ENCODE measurements at regions not wholly inside any gene's neighbourhood (a gene's known extent, or its start where the extent isn't known, plus 50 kb on each side); places are given as distances from the start of the nearest gene placed in this dataset.

DNA sequence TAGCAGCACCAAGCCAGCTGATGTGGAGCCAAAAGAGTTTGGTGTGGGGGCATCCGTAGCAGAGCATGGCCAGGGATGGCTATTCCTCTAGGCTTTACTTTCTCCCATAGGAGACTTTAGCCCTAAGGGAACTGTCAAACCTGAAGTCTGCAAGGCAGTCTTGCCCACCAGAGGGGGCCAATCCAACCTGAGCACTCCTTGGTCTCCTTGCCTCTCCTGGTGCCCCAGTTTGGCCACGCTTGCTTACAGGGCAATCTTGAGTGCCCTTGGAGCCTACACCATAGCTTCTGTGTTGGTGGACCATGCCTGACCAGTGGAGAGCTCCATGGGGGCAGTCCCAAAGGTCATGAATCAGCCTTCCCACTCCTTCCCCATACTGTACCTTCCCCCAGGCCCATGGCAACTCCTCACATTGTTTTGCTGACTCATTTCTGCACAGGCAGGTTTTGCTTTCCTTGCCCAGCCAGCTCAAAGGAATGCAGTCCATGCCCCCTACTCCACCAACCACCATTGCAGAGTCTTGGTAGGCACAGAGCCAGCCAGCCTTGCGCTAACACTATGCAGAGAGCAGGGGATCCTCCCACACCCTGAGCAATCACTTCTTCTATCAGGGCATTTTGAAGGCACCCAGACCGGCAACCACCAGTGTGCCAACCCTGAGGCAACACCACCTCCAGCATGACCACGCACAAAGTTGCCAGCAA lies 1421.2 kb upstream of the RAG2 start:
- DNase-seq (ENCODE audit: low read depth in 1 of 2, low spot score in 1 of 2) = peak in 1 of 2 donors; percentile 21

DNA sequence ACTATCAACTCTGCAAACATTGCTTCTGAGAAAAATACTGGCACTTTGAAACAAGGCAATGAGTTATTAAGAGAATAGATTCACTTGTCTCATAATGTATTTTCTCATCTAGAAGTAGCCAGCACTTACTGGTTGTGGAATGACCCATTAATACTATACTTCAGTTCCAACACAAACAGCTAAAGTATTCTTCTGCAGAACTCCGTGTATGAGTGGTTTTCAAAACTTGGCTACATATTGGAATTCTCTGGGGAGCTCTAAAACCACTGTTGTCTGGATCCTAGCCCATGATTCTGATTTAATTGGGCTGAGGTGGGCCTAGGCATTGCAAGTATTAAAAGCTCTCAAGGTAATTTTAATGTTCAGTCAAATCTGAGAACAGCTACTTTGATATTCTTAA lies 1416.4 kb upstream of the RAG2 start:
- no peak overlapping the region for H3K27ac ChIP-seq
- TF ChIP-seq, protein P1, sequence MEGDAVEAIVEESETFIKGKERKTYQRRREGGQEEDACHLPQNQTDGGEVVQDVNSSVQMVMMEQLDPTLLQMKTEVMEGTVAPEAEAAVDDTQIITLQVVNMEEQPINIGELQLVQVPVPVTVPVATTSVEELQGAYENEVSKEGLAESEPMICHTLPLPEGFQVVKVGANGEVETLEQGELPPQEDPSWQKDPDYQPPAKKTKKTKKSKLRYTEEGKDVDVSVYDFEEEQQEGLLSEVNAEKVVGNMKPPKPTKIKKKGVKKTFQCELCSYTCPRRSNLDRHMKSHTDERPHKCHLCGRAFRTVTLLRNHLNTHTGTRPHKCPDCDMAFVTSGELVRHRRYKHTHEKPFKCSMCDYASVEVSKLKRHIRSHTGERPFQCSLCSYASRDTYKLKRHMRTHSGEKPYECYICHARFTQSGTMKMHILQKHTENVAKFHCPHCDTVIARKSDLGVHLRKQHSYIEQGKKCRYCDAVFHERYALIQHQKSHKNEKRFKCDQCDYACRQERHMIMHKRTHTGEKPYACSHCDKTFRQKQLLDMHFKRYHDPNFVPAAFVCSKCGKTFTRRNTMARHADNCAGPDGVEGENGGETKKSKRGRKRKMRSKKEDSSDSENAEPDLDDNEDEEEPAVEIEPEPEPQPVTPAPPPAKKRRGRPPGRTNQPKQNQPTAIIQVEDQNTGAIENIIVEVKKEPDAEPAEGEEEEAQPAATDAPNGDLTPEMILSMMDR (IDR thresholded peaks at IDR 0.05; ENCODE audit: low read depth, low read length) = no peak
- no peaks in the 10 kb centered on the region for H3K9me3 ChIP-seq (ENCODE audit: low read depth)
- no peaks in the 10 kb centered on the region for H3K27me3 ChIP-seq
- no peaks in the 10 kb centered on the region for H3K4me1 ChIP-seq (ENCODE audit: low read depth)
- peak in 1 of 2 donors; percentile 89 for DNase-seq (ENCODE audit: low read depth in 1 of 2, low spot score in 1 of 2)
- no peak overlapping the region for H3K4me3 ChIP-seq
- no peaks in the 10 kb centered on the region for H3K36me3 ChIP-seq

More for the DNA sequence above, 1421.2 kb upstream of the RAG2 start:
- Histone ChIP-seq H3K4me1 (ENCODE audit: low read depth) (no peaks in the 10 kb centered on the region), H3K27ac (no peak overlapping the region), H3K4me3 (no peak overlapping the region), H3K36me3 (no peaks in the 10 kb centered on the region), H3K27me3 (no peaks in the 10 kb centered on the region), H3K9me3 (ENCODE audit: low read depth) (no peaks in the 10 kb centered on the region)
- TF ChIP-seq, protein P1 (IDR thresholded peaks at IDR 0.05; ENCODE audit: low read depth, low read length) = peak; percentile 10

DNA sequence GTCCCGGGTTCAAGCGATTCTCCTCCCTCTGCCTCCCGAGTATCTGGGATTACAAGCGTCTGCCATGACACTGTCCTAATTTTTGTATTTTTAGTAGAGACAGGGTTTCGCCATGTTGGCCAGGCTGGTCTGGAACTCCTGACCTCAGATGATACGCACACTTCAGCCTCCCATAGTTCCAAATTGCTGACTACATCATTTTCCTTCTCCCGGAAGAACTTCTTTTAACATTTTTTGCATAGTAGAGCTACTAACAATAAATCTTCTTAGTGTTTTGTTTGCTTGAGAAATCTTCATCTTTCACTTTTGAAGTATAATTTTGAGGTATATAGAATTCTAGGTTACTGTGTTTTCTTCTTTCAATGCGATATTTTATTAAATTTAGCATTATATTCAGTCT lies 1415.1 kb upstream of the RAG2 start:
- H3K4me1 ChIP-seq (ENCODE audit: low read depth) = no peaks in the 10 kb centered on the region
- no peaks in the 10 kb centered on the region for H3K36me3 ChIP-seq
- H3K4me3 ChIP-seq = no peak overlapping the region
- no peak for DNase-seq (ENCODE audit: low read depth in 1 of 2, low spot score in 1 of 2)
- H3K9me3 ChIP-seq (ENCODE audit: low read depth) = no peaks in the 10 kb centered on the region
- no peaks in the 10 kb centered on the region for H3K27me3 ChIP-seq
- H3K27ac ChIP-seq = no peak overlapping the region
- TF ChIP-seq, protein P1 (IDR thresholded peaks at IDR 0.05; ENCODE audit: low read depth, low read length) = no peak

DNA sequence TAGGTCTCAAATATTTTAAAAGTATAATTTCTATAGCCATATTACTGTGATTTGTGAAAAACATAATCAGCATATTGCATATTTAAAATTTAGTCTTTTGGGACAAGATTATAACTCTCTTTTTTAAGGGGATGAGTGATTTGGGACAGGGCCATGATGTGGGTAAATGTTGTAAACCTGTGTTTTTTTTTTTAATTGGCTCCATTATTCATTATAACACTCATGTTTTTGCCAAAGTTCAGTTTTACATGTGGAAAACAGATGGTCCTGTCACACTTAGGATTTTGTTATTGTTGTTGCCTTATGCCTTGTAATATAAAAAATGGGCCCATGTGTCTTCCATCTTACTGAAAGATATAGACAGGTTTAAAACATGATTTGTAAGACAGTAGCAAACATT lies 1413.5 kb upstream of the RAG2 start:
- TF ChIP-seq, protein P1 (IDR thresholded peaks at IDR 0.05; ENCODE audit: low read depth, low read length) = no peak
- H3K9me3 ChIP-seq (ENCODE audit: low read depth) = no peaks in the 10 kb centered on the region
- H3K4me1 ChIP-seq (ENCODE audit: low read depth) = no peaks in the 10 kb centered on the region
- no peaks in the 10 kb centered on the region for H3K27me3 ChIP-seq
- no peak for DNase-seq (ENCODE audit: low read depth in 1 of 2, low spot score in 1 of 2)
- H3K27ac ChIP-seq = no peak overlapping the region
- no peak overlapping the region for H3K4me3 ChIP-seq
- no peaks in the 10 kb centered on the region for H3K36me3 ChIP-seq

DNA sequence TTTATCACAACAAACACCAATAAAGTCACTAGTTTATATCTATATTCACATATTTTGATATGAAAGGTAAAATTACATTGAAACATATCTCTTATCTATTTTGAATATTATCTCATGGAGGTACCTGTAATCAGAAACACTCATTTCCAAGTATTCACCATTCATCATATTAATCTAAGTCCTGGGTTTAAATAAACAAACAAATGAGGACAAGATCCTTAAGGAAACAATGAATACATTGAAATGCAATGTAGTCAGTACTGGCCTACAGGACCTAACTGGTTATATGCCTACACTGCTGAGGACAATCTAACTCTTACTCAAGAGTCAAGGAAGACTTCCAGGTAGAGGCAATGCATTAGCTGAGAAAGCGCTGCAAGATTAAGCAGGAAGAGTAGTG lies 1411.9 kb upstream of the RAG2 start:
- H3K4me3 ChIP-seq = no peak overlapping the region
- no peaks in the 10 kb centered on the region for H3K36me3 ChIP-seq
- DNase-seq (ENCODE audit: low read depth in 1 of 2, low spot score in 1 of 2) = no peak
- TF ChIP-seq, protein P1 (IDR thresholded peaks at IDR 0.05; ENCODE audit: low read depth, low read length) = no peak
- H3K4me1 ChIP-seq (ENCODE audit: low read depth) = no peaks in the 10 kb centered on the region
- no peaks in the 10 kb centered on the region for H3K9me3 ChIP-seq (ENCODE audit: low read depth)
- H3K27ac ChIP-seq = no peak overlapping the region
- no peaks in the 10 kb centered on the region for H3K27me3 ChIP-seq
